ENCODE measurements at regions not wholly inside any gene's neighbourhood (a gene's known extent, or its start where the extent isn't known, plus 50 kb on each side); places are given as distances from the start of the nearest gene placed in this dataset.

DNA sequence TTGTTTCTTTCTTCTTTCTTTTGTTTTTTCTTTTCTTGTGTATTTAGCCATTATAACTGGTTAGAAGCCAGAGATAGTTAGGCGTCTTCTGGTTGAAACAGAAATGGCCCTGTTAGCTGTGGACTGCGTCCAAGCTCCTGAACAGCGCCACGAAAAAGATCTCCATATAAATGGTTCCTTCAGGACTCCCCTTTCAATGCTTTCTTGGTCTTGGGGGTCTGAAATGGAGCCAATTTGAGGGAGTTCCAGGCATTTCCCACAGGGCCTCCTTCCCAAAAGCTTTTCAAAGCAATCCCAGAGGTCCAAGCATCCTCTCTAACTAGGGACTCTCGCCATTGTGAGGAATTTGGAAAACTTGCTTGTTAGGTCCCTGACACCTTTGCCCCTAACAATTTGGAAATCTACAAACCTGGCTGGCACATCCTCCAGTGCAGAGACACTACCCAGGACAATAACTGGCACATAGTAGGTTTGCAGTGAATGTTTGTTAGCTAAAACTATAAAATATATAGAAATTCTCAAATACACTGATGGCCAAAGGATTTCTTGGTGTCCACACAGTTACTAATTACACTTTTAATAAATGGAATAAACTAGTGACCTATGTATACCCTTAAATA is 80.1 kb downstream of the MYCN start:
- no peak for DNase-seq

DNA sequence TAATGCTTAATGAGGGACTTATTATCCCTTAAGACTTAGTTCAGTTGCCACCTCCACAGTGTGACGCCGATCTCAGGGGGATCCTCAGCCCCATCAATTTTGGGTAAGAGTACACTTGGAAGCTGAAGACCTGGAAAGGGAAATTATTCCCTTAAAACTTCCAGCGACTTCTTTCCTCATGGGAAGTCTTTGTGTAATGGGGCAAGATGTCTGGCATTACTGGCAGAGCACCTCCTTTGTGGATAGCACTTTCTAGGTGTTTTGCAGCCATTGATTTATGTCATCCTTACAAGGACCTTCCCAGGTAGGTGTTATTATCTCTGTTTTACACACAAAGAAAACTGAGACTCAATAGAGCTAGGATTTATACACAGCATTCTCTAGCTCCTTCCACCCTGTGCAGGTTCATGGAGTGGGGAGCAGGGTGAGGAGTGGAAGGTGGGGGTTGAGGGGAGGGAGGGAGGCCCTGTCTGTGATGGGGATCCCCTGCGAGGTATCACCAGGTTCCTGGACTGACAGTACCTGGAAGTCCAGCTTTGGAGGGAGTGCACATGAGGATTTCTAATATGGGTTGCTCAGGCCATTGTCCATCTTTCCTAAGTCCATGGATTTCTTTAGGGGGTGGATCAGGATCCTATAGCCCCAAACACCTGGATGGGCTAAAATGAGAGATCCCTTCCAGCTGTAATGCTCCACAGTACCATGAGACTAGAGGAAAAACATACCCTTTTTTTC is 79.4 kb downstream of the MYCN start:
- no peak for DNase-seq

DNA sequence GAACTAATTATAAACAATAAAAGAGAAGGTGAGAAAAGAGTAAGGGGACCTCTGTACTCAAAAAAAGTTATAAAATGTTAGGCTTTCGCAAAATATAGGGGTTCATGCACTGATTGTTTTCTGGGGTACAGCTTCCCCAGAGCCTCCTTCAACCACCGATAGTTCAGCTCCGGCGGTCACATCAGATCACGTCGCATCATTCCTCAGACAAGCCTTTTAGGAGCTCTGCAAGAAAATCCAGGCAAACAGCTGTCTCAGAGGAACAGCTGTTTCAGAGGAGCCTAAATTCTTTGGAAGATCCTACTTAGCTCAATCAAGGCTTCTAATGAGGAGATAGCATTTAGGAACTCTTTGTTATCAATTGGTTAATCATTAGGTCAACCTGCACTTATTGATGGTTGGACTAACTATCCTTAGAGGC is 78.7 kb downstream of the MYCN start:
- DNase-seq = no peak

DNA sequence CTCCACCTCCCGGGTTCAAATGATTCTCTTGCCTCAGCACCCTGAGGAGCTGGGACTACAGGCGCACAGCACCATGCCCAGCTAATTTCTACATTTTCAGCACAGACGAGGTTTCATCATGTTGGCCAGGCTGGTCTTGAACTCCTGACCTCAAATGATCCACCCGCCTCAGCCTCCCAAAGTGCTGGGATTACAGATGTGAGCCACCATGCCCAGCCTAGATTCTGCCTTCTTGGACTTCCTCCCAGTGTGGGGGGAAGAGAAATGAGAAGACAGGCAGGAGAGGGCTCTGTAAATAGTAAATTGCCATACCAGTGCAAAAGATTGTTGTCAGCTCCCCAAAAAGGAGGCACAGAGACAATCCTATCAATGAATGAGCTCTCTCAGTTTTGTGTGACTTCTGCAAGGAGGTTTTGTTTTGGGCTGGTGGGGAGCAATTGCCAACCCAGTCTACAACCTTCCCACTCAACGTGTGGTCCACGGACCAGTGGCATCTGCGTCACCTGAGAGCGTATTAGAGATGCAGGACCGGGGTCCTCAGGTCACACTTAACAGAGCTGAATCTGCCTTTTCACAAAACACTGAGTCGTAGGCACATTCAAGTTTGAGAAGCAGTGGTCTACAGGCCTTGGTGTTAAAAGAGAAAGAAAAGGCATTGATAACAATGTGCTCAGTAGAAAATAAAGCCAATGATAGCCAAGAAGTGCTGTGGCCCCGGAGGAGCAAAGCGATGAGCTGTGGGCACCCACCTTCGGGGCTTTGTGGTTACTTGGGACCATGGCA is 78.1 kb downstream of the MYCN start:
- DNase-seq = no peak

DNA sequence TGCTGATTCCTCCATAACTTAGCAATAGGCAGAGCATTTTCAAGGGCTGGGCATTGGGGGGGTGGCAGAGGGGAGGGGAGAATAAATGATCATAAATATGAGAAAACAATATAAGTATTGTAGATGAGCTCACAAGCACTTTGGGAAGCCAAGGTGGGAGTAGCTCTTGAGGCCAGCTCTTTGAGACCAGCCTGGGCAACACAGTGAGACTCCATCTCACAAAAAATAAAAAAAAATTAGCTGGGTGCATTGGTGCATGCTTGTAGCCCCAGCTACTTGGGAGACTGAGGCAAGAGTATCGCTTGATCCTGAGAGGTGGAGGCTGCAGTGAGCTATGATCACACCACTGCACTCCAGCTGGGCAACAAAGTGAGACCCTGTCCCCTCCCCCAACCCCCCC is 75.9 kb downstream of the MYCN start:
- no peak for DNase-seq

DNA sequence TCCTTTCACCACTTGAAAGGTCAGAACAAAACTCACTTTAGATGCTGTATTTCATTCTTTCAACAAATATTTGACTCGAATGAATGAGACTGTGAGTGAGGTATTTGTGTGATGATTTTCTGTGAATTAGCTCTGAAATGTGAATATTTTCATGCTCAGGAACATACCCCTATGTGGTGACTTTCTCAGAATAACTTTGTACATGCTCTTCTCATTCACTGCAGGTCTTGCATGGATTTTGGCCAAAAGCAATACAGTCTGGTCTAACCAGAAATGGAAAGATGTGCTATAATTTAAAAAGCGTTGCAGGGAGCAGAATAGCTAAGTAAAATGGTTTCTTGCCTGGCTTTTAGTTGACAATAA is 75.5 kb downstream of the MYCN start:
- DNase-seq = no peak

DNA sequence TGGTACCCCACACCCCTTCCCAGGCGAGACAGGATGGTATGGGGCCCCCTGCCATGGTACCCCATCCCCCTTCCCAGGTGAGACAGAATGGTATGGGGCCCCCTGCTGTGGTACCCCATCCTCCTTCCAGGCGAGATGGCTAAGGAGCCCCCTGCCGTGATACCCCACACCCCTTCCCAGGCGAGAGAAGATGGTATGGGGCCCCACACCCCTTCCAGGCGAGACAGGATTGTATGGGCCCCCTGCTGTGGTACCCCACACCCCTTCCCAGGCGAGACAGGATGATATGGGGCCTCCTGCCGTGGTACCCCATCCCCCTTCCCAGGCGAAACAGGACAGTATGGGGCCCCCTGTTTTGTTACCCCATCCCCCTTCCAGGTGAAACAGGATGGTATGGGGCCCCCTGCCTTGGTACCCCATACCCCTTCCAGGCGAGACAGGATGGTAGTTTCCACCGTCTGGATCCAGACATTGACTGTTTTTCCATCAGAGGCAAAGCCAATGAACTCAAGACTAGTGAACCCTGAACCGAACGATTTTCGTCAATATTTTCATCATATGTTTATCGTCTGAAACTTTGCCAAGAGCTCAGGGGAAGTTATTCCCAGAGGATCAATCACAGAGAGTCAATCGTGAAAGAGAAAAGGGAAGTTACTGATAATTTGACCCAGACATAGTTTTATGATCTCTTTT is 75.0 kb downstream of the MYCN start:
- DNase-seq = no peak

DNA sequence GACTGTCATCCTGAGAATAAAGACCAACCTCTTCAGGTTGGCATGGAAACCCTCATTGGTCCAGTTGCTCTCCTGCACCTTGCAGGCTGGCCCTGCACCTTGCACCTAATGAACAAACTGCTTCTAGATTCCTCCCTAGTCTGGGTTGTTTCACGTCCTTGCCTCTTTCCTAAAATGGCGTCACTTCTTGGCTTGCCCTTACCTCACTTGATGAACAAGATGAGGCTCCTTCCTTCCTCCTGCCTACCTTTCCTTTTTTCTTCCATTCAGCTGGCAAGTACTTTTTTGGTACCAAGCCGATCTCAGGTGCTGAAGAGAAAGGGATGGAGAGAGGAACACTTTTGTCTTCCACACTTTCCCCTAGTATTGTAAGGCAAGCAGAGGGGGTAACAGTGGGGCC is 74.5 kb downstream of the MYCN start:
- no peak for DNase-seq

DNA sequence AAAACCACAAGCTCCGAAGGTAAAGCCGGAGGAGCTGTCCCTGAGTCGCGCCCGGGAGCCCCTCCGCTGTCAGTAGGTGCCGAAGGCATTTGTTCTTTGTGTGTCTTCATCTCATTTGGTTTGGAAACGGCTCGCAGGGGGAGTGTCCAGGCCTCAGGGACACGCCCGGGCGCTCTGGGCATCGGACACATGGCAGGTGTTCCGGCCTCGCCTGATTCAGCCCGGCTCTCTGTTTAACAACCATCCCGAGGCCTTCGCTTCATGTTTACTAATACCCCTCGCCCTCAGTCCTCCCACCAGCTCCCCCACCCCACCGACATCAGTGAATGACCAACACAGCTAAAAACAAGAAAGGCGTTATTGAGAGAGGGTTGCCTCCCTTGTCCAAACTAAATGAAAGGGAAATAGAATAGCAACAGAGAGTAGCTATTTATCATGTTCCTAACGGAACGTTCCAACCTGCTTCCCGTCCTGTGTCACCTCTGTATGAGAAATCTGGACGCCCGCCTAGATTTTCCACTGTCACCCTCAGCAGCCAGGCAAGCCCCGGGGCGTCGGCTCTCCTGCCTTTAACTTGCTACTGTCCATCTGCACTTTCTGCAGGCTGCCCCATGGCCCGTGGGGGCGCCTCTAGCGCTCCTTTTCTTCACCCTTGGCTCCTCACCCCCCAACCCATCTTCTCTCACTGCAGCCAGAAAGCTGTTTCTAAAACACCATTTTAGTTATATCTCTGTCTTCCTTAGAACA is 73.9 kb downstream of the MYCN start:
- DNase-seq = no peak

DNA sequence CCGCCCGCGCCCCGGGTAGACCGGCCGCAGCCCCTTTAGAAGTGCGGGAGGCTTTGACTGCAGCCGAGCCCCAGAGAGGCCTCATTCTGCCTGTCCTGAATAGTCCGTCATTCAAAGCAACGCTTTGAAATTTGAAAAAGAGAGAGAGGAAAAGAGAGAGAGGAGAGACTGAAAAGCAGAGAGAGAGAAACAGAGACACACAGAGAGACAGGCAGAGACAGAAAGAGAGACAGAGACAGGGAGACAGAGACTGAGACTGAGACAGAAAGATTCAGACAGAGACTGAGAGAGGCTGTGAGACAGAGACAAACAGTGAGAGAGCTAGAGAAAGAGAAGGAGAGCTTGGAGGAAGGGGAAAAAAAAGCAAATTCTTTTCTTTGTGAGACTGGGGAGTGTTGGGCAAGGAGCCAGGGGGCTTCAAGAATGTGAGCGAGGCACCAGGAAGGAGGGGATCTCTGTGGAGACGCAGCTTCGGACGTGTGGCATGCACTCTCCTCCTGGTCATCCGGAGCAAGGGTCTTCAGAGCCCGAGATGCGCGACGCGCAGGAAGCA is 73.1 kb downstream of the MYCN start:
- DNase-seq = no peak

DNA sequence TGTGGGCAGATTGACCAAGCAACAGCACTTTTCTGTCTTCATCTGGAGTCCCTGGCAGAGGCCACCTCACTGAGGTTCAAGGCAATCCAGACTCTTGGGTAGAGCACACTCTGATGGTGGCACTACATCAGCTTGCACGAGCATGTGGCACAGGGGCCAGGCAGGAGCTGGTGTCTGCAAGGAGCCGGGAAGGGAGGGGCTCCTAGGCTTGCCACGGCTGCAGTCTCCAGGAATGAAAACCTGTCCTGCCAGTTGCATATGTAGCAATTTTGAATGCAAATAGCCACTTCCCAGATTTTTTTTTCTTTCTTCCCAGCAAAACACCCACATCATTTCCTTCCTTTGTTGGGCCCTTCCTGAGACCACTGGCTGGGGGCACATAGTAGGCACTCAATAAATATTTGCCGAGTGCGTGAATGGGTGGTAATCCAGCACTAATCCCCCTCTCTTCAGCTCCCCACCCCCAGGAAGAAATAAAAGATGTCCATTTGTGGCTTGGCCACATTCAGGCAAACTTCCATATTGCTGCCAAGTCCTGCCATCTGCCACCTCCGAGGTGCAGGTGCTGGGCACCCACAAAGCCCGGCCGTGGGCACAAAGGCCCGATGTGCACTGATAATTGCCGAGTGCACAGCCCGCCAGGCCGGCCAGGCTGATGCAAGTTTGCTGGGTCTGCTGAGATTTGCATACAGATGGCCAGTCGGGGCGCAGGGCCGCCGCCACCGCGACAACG is 72.4 kb downstream of the MYCN start:
- DNase-seq = no peak

DNA sequence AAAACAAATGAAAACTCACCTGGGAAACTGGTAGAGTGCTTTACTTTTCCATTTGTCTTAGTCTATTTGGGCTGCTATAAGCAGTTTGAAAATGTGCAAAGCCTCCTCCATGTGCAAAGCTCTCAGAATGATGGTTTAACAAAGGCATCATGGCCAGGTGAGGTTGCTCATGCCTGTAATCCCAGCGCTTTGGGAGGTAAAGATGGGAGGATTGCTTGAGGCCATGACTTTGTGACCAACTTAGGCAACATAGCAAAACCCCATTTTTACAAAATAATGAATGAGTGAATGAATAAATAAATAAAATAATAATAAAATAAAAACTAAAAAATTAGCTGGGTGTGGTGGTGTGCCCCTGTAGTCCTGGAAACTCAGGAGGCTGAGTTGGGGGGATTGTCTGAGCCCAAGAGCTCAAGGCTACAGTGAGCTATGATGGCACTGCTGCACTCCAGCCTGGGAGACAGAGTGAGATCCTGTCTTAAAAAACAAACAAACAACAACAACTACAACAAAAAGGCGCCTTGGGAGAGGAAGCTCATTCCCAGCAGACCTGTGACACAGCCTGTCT is 71.8 kb downstream of the MYCN start:
- DNase-seq = no peak

DNA sequence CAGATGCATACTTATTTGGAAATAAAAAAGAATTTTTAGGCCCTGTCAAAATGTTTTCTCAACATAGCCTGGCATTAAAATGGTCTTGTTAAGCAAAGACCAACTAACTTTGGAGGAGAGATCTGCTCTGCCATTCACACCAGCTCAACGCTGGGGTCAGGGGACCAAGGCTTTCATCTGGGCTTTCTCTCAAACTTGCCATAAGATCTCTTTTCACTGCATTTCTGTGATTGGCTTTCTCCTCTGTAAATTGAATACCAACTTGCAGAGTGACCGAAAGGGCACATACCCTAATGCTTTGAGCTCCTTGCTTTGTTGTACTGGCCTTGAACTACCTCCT is 71.2 kb downstream of the MYCN start:
- no peak for DNase-seq

DNA sequence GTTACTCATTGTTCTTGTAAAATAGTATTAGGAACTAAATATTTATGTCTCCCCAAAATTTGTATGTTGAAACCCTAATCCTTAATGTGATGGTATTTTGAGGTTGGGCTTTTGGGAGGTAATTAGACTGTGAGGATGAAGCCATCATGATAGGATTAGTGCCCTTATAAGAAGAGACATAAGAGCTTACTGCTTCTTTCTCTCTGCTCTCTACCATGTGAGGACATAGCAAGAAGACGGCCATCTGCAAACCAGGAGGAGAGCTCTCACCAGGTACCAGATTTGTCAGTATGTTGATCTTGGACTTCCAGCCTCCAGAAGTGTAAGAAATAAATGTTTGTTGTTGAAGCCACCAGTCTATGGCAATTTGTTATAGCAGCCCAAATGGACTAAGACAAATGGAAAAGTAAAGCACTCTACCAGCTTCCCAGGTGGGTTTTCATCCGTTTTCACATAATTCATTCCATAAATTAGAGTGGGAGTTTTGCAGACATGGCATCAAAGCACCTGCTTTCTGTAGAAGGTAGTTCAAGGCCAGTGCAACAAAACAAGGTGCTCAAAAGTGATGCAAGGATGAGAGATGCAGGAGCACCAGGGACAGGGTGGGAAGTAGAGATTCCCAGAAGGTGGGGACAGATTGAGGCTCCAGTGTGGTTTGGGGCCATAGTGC is 70.7 kb downstream of the MYCN start:
- DNase-seq = no peak

DNA sequence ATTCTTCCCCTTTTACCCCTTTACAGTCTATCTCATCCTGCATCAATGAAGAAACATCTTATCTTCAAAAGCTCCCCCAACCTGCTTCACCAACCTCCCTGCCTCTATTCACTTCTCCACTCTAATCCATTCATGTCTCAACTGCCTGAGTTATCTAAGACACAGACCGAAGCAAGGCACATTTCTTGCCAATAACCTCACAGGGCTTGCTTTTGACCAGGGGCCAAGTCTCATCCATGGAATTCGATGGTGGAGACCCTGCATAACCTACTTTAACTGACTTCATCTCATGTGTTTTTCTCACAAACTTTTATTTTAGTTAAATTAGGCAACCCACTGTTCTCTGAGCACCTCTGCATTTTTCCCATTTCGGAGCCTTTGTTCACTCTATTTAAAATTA is 69.7 kb downstream of the MYCN start:
- DNase-seq = no peak

DNA sequence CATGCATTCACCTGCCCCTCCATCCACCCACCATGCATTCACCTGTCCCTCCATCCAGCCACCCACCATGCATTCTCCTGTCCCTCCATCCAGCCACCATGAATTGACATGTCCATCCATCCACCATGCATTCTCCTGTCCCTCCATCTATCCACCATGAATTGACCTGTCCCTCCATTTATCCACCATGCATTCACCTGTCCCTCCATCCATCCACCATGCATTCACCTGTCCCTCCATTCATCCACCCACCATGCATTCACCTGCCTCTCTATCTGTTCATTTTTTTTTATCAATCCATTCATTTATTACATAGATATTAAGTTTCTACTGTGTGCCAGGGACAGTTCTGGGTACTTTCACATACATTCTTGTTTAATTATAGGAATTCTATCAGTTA is 69.2 kb downstream of the MYCN start:
- DNase-seq = no peak

DNA sequence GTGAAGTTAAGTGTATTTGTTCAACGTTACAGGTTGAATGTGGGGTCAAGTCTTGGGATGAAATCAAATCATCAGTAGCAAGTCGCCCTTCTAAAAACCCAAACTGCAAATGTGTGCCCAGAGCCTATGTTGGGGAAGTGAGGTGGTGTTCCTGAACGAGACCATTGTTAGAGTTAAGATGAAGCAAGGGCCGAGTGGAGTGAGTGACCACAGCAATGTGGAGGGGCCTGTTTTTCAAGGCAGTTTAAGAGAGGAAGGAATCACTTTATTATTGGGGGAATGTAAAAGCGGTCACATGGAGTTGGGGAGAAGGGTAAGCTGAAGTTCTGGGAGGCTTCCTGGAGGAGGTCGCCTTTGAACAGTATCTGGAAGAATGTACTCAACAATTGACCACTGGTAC is 68.5 kb downstream of the MYCN start:
- no peak for DNase-seq

DNA sequence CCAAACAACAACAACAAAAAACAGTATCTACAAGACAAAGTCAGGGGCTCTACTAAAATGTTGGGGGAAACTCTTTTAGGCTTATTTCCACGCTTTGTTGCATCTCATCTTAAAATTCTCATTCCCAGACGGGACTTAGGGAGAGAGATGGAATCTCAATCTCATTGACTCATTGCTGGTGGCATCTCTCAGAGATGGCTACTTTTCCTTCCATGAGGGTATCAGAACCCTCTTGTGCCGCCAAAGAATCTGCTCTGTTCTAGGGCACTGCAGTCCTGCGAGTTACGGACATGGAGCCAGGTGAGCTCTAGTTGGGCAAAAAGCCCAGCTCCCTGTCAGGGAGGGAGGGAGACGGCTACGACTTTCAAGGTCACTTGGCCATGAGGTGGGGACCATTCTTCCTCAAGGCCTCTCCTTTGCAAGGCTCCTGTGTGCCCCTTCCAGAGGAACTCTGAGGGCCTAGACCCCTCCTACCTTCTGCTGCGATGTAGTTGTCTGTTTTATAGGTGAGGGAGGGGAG is 68.0 kb downstream of the MYCN start:
- DNase-seq = no peak

DNA sequence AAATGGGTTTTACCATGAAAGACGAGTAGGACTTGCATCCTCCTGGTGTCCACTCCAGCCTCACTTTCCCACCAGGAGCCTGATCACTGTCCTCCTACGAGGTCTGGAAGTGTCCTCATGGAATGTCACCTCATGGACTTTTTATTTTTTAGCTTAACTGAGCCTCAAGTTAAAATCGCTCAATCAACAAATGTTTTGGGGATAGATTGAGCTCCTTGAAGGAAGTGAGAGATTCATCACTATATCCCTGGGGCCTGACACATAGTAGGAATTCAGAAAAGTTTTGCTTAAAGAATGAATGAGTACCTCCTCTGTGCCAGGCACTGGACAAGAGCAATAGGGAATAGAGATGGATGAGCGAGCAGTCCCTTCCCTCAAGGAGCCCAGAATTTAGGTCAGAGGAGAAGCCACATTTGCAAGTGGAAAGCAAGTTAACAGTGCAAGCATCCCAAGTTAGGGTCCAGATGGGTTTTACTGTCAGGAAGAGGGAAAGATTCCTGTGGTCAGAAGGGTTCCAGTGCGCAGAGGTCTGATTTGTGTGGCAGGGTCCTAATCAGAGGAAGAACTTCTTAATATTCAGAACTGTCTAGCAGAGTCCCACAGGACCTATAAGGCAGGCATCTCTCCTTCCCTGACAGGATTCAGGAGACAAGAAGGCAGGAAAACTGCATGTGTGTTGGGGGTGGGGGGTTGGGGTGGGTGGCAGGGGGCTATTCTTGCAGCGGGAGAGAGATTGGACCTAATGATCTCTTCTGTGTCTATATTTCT is 67.0 kb downstream of the MYCN start:
- DNase-seq = no peak
